DMS53 treated with DMSO at 0.1 percent for 48 hours (cell line): ENCODE measurements at regions not wholly inside any gene's neighbourhood (a gene's known extent, or its start where the extent isn't known, plus 50 kb on each side); places are given as distances from the start of the nearest gene placed in this dataset.

Source experiments
- DNase-seq: peaks from one replicate; lab custom pipeline; 2025; ENCODE audit not compliant: unreplicated experiment; lab: John Stamatoyannopoulos, UW

GRCh38 chr5:122718611-122719010 lies 56.3 kb upstream of the SNX2 start:
- DNase-seq: no peak

GRCh38 chr5:122719991-122720746 lies 54.7 kb upstream of the SNX2 start:
- no peak for DNase-seq

DNA sequence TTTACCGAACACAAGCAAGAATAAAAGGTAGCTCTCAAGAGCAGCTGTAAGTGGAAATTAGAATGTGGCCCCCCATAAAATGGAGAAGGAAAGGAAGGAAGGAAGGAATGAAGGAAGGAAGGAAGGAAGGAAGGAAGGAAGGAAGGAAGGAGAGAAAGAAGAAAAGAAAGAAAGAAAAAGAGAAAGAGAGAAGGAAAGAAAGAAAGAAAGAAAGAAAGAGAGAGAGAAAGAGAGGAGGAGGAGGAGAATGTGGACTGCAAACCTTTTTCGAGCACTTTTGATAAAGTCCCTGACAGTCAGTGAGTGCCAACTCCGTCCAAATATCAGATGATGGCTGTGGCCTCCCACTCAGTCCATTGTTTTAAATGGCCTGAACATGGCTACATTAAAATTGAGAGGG lies 53.8 kb upstream of the SNX2 start:
- DNase-seq: no peak

GRCh38 chr5:122722341-122722740 lies 52.5 kb upstream of the SNX2 start:
- DNase-seq: no peak

GRCh38 chr5:122723606-122724352 lies 51.1 kb upstream of the SNX2 start:
- DNase-seq: no peak
